B cell (primary cell): ENCODE measurements at regions not wholly inside any gene's neighbourhood (a gene's known extent, or its start where the extent isn't known, plus 50 kb on each side); places are given as distances from the start of the nearest gene placed in this dataset.

Experiments
- EZH2 ChIP-seq: IDR thresholded peaks from 2 replicates; pipeline ENCODE4 v1.6.1; 2012; ENCODE audit warnings: borderline replicate concordance, low read depth, mild to moderate bottlenecking, moderate library complexity, low read length; ENCODE audit not compliant: insufficient read depth, poor library complexity, severe bottlenecking
- TF ChIP-seq, protein P1 (sequence below): fragments of 200-600 bp; IDR thresholded peaks from one replicate; pipeline ENCODE4 v1.8.0; 2022; ENCODE audit warnings: antibody characterized with exemption, mild to moderate bottlenecking

DNA sequence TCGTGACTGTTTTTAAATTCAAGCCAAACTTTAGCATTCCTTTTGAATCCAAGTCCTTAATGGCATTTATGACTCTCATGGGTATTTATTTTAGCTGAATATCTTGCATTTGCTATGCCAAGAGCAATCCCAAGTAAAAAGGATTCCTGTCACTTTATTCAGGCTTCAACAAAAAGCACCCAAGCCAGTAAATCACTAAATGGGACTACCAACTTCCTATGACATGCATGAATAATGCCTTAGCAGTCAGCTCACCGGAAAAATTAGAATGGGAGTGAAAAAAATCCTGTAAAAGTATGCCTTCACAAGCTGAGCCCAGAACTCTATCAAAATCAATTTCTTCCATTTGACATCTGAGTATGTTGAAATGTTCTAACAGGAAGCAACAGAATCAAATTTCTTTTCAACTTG lies 1297.9 kb downstream of the ROBO2 start:
- no peak for TF ChIP-seq EZH2
- TF ChIP-seq, protein P1, sequence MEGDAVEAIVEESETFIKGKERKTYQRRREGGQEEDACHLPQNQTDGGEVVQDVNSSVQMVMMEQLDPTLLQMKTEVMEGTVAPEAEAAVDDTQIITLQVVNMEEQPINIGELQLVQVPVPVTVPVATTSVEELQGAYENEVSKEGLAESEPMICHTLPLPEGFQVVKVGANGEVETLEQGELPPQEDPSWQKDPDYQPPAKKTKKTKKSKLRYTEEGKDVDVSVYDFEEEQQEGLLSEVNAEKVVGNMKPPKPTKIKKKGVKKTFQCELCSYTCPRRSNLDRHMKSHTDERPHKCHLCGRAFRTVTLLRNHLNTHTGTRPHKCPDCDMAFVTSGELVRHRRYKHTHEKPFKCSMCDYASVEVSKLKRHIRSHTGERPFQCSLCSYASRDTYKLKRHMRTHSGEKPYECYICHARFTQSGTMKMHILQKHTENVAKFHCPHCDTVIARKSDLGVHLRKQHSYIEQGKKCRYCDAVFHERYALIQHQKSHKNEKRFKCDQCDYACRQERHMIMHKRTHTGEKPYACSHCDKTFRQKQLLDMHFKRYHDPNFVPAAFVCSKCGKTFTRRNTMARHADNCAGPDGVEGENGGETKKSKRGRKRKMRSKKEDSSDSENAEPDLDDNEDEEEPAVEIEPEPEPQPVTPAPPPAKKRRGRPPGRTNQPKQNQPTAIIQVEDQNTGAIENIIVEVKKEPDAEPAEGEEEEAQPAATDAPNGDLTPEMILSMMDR, result no peak
